Head of caudate nucleus (tissue), 42 donors: ENCODE measurements at regions not wholly inside any gene's neighbourhood (a gene's known extent, or its start where the extent isn't known, plus 50 kb on each side); places are given as distances from the start of the nearest gene placed in this dataset.
"Not testable (repeated sequence)": the region's sequence is repeated elsewhere in the genome, so short reads cannot be mapped to it uniquely, and the experiment has no call there.

Source experiments
- DNase-seq, 42 donors: peaks; one replicate each; pipeline versions ENCODE4 v3.0.0 to v3.0.0-alpha.2; 2020 to 2021; ENCODE audit warnings: mixed read lengths in 7 of 42
- intact Hi-C: fragments of 100-400 bp; cut with DNase I; formaldehyde crosslinking; loops from one replicate; pipeline ENCODE4 v1.15.0; 2022

DNA sequence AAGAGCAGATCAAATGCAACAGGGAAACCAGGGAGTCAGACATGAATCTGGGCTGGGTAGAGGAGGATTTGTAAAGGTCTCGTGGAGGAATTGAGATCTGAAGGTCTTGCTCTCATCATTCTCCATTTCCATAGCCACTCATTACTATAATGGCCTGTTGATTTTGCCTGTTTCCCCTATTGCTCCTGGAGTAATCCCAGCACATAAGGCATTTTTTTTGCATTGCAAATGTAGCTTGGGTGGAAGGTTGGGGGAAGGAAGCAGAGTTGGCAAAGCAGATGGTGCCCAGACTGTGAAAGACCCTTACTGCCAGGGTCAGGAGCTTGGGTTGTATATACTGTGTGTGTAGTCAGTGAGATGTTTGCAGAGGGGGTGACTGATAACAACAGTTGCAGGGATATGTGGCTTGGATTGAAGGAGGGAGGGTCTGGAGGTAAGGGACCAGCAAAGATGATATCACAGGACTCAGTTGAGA, 116.0 kb downstream of the TTC6 start:
- intact Hi-C loops: no loop called here
- no peak for DNase-seq

DNA sequence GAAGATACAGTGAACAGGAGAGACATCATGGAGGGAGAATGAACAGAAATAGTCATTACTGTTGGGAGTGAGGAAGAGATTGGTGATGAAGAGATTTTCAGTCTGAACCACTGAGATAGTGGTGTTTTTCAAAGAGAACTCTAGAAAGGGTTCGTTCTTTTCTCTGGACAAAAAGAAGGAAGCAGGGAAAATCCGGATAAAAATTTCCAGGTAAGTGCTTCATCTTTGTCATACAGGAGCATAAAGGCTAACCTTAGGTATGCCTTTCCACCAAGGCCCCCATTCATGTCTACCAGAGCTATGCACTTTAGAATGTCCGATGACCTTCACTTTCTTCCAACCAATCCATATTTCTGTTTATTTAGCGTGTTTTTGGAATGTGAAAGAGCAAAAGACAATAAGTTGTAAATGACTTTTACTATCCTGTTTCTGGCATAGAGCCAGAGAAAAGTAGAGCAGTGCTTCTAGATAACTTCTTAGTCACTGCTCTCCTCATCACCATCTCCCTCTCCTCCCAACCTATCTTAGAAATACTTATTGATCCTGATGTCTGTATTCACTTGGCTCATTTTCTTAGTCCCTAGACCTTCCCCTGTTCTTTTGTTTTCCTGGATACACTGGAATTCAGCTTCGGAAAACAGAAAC, 116.5 kb downstream of the TTC6 start:
- DNase-seq: no peak
- intact Hi-C loops: no loop called here

DNA sequence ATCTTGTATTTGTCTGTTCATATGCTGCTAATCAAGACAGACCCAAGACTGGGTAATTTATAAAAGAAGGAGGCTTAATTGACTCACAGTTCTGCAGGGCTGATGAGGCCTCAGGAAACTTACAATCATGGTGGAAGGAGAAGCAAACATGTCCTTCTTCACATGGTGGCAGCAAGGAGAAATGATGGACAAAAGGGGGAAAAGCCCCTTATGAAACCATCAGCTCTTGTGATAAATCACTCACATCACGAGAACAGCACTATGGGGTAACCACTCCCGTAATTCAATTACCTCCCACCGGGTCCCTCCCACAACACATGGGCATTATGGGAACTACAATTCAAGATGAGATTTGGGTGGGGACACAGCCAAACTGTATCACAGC, 117.0 kb downstream of the TTC6 start:
- DNase-seq, intact Hi-C loops: not testable (repeated sequence)

DNA sequence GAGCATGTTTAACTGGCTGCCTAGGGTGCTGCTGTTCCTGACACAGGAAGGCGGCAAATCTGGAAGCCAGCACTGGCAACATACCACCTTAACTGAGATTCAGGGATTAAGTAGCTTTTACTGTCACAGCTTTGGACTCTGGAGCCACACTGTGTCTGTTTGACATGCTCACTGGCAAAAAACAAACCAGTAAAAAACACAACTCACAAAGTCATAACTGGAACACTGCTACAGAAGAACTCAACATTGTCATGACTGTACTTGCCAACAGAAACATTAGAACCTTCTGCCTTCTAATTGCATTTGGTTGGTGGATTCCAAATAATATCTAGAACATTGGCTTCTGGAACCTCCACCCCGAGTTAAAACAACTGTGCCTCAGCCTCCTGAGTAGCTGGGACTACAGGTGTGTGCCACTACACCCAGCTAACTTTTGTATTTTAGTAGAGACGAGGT, 117.6 kb downstream of the TTC6 start:
- intact Hi-C loops: no loop called here

DNA sequence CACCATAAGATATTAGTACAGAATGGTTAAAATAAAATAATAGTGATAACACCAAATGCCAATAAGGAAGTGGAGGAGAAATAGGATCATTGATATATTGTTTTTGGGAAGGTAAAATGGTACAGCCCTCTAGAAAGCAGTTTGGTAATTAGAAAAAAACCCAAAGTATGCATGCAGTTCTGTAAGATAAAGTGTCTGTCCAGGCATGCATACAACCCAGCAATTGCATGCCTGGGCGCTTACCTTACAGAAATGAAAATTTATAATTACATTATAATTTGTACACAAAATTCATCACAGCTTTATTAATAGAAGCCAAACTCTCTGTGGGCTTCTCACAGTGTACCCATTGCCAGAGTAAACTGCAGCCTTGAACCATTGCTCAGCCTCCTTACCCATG, 124.7 kb downstream of the TTC6 start:
- intact Hi-C loops: no loop called here
- no peak for DNase-seq

More for the DNA sequence above, 117.6 kb downstream of the TTC6 start:
- no peak for DNase-seq

DNA sequence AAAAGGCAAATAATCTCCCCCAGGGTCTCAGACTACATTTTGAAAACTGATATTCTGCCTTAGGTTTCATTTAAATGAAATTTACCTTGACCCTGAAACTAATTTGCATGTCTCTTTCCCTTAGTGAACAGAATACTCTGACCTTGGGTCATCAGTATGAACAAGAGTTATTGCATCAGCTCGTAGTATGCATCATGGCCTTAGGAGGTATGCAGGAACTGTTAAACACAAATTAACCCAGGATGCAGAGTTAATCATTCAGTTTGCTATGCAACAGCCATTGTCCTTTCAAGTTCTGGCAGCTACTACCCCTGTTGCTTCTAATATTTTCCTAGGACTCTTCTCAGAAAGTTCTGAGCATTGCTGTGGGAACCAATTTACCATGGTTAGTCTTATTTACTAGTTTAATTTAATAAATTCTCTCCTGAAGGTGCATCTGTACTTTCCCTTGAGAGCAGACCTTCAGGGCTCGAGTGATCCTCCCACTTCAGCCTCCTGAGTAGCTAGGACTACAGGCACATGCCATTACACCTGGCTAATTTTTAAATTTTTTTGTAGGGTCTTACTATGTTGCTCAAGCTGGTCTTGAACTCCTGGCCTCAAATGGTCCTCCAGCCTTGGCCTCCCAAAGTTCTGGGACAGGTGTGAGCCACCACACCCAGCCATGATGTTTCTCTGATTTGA, 126.7 kb downstream of the TTC6 start:
- intact Hi-C loops: no loop called here
- no peak for DNase-seq

DNA sequence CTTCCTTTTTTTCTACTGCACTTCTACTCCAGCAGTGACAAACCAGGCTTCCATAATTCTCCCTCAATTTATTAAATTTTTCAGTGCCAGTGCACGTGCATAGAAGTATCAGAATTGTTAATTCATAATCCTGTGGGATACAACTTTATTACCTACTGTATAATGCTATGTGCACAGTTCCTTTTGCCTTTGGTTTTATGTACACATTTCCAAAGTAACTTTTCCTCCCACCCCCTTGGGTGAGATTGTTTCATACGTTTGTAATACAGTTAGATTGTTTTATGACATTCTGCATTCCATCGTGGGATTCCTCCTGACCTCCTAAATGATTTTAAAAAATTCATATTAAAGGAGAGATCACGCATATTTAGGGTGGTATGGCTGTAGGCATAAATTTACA, 128.1 kb downstream of the TTC6 start:
- DNase-seq: no peak
- intact Hi-C loops: no loop called here

DNA sequence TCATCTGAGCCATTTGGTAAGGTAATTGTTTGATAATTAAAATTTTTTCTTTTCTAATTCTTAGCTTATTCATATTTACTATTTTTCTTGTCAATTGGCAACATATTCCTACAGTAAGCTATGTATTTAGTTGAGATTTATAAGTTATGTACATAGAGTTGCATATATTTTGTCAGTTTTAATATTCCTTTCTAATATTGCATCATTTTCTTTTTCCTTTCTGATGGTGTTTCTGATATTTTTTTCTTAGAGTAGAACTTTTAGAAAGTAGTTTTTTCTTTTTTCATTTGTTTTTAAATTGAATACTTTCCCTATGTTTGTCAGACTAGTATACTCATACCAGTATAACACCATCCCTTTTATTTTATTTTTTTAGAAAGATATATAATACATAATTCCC, 131.3 kb downstream of the TTC6 start:
- DNase-seq: no peak
- intact Hi-C loops: no loop called here

DNA sequence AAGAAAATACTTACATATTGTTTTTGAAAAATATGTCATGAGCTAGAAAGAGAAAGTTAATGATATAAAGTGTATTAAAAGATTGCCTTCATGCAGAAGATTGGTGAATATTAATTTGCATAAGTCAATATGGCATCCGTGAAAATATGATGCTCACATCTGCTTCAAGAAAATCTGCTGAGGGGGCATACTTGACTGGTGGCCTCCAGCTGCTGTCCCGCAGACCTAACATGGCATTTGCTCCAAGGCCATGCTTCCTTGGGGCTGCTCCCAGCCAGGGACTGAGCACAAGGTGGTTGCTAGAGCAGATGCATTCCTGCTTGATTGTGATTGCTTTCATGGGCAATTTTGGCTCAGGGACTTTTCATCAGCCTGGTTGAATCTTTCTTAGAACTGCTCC, 133.8 kb downstream of the TTC6 start:
- DNase-seq: no peak
- intact Hi-C loops: no loop called here

DNA sequence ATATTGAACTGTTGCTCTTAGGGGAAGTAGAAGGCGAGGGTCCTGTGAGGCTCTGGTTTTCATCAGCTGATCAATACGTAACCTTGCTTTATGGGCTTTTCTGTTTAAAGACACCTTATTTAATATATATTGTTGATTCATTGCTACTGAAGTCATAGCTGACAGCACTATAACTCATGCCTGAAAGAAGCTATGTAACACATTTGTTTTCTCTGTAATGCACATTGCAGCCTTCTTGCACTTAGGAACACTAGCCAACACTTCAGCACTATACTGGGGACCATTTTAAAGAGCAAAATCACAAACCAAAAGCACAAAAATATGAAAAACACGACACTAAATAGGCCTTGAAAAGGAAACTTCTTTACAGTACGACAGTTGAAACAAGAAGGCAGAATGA, 135.7 kb downstream of the TTC6 start:
- DNase-seq: no peak
- intact Hi-C loops: no loop called here

DNA sequence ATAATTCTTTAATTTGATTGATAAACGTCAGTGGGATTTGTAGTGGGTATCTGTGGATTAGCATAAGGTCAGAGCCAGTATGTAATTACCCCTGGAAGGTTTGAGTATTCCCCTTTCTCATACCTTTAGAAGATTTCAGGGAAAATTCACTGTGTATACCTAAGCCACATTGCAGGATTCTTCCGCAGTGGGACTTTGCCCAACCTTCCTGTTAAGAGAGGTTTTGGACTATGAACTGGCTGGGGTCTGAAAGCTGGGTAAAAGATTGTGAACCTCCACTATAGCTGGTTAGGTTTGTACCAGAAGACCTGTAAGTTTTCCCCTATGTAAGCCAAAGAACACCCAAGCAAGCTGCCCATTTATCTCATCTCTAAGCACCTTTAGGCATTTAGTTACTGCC, 150.2 kb downstream of the TTC6 start:
- intact Hi-C loops: no loop called here
- DNase-seq: no peak

DNA sequence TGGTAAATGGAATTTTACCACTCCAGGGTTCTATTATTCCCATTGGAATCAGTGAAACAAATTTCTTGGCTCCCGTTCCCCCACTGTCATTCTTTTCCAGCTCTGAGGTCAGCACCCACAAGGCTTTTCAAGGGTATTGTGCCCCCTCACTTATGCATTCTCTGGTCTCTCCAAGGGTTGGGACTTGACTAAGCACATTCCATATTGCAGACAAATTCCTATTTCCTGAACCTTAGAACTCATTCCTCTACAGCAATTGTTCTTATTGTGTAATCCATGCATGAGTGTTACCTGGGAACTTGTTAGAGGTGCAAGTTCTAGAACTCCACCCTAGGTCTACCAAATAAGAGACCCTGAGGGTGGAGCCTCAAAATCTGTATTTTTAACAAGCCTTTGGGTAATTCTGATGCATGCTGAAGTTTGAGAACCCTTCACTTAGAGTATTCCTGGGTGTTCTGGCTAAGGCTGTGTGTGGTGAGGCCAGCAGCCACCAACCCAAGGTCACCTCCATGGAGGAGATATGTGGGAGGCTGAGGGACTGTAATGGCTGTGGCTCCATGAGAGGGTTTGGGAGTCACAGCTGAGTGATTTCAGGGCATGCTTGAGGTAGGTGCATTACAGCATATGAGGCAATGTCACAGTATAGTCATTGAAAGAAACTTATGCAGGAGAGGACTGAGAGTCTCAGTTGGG, 150.9 kb downstream of the TTC6 start:
- no peak for DNase-seq
- intact Hi-C loops: no loop called here

DNA sequence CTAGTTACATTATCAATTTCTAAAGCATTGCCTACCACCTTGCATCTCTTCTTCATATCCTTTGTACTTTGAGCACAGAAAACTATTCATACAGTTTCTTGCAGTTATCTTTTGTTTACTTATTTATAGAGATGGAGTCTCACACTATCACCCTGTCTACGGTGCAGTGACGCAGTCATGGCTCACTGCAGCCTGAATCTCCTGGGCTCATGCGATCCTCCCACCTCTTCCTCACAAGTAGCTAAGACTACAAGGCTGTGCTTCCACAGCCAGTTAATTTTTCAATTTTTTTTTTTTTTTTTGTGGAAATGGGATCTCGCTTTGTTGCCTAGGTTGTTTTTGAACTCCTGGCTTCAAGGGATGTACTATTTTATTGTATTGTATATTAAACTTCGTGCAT, 158.0 kb downstream of the TTC6 start:
- intact Hi-C loops: no loop called here
- DNase-seq: no peak

DNA sequence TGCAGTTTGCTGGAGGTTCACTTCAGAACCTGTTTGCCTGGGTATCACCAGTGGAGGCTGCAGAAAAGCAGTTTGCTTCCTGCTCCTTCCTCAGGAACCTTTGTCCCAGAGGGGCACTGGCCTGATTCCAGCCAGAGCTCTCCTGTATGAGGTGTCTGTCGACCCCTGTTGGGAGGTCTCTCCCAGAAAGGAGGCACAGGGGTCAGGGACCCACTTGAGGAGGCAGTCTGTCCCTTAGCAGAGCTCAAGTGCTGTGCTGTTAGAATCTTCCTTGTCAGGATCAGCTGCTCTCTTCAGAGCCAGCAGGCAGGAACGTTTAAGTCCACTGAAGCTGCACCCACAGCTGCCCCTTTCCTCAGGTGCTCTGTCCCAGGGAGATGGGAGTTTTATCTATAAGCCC, 164.8 kb downstream of the TTC6 start:
- DNase-seq, intact Hi-C loops: not testable (repeated sequence)

DNA sequence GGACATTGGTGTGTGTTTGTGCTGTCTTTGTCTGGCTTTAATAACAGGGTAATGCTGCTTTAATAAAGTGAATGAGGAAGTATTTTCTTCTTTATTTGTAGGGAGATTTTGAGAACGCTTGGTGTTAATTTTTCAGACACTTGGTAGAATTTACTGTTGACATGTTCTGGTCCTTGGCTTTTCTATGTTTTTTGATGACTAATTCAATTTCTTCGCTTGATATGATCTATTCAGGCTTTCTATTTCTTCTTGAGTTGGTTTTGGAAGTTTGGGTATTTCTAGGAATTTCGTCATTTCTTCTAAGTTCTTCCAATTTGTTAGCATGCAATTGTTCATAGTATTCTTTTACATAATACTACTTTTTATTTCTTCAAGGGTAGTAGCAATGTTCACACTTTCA, 167.8 kb downstream of the TTC6 start:
- intact Hi-C loops: no loop called here
- no peak for DNase-seq

DNA sequence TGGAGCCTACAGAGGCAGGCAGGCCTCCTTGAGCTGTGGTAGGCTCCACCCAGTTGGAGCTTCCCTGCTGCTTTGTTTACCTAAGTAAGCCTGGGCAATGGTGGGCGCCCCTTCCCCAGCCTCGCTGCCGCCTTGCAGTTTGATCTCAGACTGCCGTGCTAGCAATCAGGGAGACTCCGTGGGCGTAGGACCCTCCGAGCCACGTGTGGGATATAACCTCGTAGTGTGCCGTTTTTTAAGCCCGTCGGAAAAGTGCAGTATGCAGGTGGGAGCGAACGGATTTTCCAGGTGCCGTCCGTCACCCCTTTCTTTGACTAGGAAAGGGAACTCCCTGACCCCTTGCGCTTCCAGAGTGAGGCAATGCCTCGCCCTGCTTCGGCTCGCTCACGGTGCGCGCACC, 176.9 kb downstream of the TTC6 start:
- DNase-seq, intact Hi-C loops: not testable (repeated sequence)

DNA sequence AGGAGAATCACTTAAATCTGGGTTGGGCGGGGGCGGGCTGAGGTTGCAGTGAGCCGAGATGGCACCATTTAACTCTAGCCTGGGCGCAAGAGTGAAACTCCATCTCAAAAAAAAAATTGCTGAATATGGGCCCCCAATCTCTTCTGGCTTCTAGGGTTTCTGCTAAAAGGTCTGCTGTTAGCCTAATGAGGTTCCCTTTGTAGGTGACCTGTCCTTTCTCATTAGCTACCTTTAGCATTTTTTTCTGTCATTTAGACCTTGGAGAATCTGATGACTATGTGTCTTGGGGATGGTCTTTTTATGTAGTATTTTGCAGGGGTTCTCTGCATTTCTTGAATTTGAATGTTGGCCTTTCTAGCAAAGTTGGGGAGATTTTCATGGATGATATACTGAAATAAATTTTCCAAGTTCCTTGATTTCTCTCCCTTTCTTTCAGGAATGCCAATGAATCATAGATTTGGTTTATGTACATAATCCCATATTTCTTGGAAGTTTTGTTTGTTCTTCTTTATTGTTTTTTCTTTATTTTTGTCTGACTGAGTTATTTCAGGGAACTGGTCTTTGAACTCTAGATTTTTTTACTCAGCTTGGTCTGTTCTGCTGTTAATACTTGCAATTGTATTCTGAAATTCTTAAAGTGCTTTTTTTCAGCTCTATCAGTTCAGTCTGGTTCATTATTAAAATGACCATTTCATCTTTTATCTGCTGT, 181.5 kb downstream of the TTC6 start:
- DNase-seq: no peak
- intact Hi-C loops: no loop called here

DNA sequence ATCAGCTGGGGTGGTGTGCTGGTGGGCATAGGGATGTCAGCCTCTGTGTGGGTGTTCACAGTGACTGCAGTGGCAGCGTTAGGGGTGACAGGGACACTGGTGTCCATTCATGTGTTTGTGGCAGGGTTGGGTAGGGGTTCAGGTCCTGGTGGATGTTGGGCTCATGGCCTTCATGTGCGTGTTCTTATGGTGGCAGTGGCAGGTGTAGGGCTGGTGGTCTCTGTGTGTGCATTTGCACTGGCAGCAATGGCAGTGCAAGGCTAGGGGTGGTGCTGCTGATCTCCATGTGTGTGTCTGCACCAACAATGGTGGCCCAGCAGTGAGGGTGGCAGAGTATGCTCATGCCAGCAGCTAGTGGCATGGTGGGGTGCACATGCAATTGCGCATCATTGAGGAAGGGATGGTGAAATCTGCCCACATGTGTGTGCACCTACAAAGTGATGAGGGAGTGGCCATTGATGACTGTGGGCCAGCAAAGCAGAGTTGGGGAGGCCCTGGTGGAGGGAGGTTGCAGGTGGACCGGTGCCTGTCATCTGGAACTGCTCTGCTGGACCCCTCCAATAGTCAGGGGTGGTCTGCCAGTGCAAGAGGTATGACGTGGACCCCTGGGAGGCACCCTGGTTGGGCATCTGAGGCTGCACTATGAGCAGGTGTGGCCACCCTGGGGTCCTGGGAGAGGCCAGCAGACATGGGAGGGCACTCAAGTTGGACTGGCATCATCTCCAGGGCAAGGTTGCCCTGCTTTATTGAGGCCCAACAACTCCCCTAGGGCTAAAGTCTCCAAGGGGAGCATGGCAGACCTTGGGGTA, 182.9 kb downstream of the TTC6 start:
- intact Hi-C loops: no loop called here
- DNase-seq: no peak

DNA sequence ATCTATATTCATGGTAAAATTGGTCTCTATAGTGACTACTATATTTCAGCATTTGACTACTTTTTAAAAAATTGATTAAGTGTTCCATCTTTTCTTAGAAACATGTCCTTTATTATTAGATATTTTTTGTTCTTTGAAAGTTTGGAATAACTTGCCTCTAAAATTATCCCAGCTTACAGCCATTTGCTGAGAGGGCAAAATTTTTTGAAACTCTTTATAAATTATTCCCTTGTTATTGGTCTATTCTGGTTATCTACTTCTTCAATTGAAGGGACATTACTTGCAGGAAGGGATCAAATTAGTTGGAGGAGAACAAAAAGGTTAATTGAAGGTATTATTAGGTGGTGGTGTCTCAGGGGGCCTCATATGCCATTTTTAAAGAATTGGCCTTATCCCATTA, 184.1 kb downstream of the TTC6 start:
- no peak for DNase-seq
- intact Hi-C loops: no loop called here
